ENCODE measurements at regions not wholly inside any gene's neighbourhood (a gene's known extent, or its start where the extent isn't known, plus 50 kb on each side); places are given as distances from the start of the nearest gene placed in this dataset.

- Histone ChIP-seq H3K4me3 (replicated peaks in 1 of 2; ENCODE audit: low read depth in 1 of 2, low read length in 2 of 2) (no peak overlapping the region), H3K36me3 (ENCODE audit: control insufficient read depth in 1 of 2, insufficient read depth in 2 of 2, low read length in 2 of 2) (no peaks in the 10 kb centered on the region), H4K20me1 (ENCODE audit: insufficient read depth) (no peaks in the 10 kb centered on the region), H3K4me2 (ENCODE audit: low read length) (no peak overlapping the region), H3K9ac (ENCODE audit: low read length) (no peak overlapping the region), H3K9me2 (ENCODE audit: insufficient read depth) (no peaks in the 10 kb centered on the region), H3K4me1 (ENCODE audit: control insufficient read depth in 1 of 2, insufficient read depth in 2 of 2, low read length in 2 of 2) (peaks cover 0 to 4% of the 10 kb centered on the region in 2 experiments; a peak in 1 of 4 replicates), H3K27me3 (ENCODE audit: insufficient read depth, low read length) (0 out of 2 replicates have a peak, but pooled peaks cover 4% of the 10 kb centered on the region), H2AFZ (ENCODE audit: low read depth, low read length, poor library complexity, severe bottlenecking) (no peak overlapping the region), H3K79me2 (ENCODE audit: insufficient read depth, low read length) (no peaks in the 10 kb centered on the region), H3K9me3 (ENCODE audit: control insufficient read depth in 1 of 2, insufficient read depth in 1 of 2, low read depth in 1 of 2, low read length in 2 of 2) (no peaks in the 10 kb centered on the region), H3K27ac (ENCODE audit: low read depth, low read length) (no peak overlapping the region)
- ChIA-PET RAD21 (ENCODE audit: low non-redundant PET in 1 of 2, low total read pairs in 2 of 2, uncharacterized antibody in 2 of 2, unreplicated experiment in 2 of 2) (no interaction called here), CTCF (no interaction called here), POLR2A (no interaction called here)
- BruUV-seq (replicated peaks), result no TSS peak
- TF ChIP-seq JUND (IDR thresholded peaks at IDR 0.05) (no peak), ELF1 (IDR thresholded peaks at IDR 0.05; ENCODE audit: borderline replicate concordance, low read depth) (no peak), SRF (IDR thresholded peaks at IDR 0.05; ENCODE audit: low read depth) (no peak), REST (IDR thresholded peaks at IDR 0.05; ENCODE audit: low read depth) (no peak), MAX (IDR thresholded peaks at IDR 0.05) (no peak), POLR2AphosphoS5 (IDR thresholded peaks at IDR 0.05; ENCODE audit: low read depth, low read length) (no peak), SIN3A (IDR thresholded peaks at IDR 0.05; ENCODE audit: low read depth) (no peak), EZH2phosphoT487 (IDR thresholded peaks at IDR 0.05; ENCODE audit: borderline replicate concordance) (no peak)
- DNase-seq (ENCODE audit: low read depth, low spot score), result no peak
- ATAC-seq, result no peak
- intact Hi-C loops (cut with micrococcal nuclease), result no loop called here
These were observed 150.7 kb upstream of the MLN start for GRCh38 chr6:33954453-33954852.

All from HCT116 (cell line).